ENCODE measurements at regions not wholly inside any gene's neighbourhood (a gene's known extent, or its start where the extent isn't known, plus 50 kb on each side); places are given as distances from the start of the nearest gene placed in this dataset.

- intact Hi-C loops (cut with DNase I) = no loop called here
- peak in 9 of 10 donors; percentile 8 to 93 (median 51) for DNase-seq
Observed at GRCh38 chr16:81185416-81185815, 53.1 kb upstream of the BCO1 start.

DNA sequence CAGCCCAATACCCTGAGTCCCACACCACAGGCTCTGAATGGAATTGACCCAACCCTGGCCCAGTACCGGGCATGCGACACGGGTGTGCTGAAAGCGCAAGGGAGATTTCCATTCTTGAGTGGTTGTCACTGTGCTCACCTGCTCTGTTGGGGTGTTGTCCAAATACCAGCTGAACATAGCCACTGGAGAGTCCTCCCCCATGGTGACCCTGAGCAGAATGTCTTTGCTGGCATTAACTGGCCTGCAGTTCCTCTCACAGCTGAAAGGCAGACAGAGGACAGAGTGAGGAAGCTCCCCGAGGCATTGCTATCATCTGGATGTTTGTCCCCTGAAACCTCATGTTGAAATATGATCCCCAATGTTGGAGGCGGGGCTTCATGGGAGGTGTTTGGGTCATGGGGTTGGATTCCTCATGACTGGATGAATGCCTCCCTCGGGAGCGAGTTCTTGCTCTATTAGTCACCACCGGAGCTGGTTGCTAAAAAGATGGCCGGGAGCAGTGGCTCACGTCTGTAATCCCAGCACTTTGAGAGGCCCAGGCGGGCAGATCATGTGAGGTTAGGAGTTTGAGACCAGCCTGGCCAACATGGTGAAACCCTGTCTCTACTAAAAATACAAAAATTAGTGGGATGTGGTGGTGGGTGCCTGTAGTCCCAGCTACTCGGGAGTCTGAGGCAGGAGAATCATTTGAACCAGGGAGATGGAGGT, 57.3 kb upstream of the BCO1 start:
- DNase-seq = no peak

GRCh38 chr16:81180578-81180977, 57.9 kb upstream of the BCO1 start:
- no peak for DNase-seq
- intact Hi-C loops (cut with DNase I) = no loop called here

More for the DNA sequence above, 57.3 kb upstream of the BCO1 start:
- intact Hi-C loops (cut with DNase I) = no loop called here

- intact Hi-C loops (cut with DNase I) = no loop called here
- no peak for DNase-seq
Observed at GRCh38 chr16:81179219-81179618, 59.3 kb upstream of the BCO1 start.

DNA sequence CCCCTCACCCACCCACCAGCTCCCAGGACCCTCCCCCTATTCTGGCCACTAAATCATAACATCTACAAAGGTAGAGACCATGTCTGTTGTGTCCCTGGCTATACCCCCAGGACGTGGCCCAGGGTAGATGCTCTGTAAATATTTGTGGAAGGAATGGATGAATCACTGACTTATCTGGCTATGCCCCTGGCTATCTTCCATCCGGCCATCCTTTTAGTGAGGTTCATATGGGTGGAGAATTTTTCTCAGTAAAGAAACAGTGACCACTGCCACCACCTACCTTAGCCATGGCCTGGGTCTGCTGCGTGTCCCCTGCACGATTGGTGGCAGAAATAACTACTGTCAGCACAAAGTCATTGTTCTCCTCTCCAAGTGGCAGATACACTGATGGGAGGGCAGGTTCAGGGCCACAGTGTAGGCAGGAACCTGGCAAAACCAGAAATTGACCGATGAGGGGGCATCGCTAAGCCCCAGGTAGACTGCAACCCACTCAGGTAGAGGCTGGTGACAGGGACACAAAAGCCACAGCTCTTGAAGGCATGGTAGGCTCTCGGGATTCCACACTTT, 63.1 kb upstream of the BCO1 start:
- no peak for DNase-seq
- intact Hi-C loops (cut with DNase I) = no loop called here

- intact Hi-C loops (cut with DNase I) = no loop called here
Observed at GRCh38 chr16:81174644-81175324, 63.7 kb upstream of the BCO1 start.

GRCh38 chr16:81172769-81173658, 65.5 kb upstream of the BCO1 start:
- DNase-seq = no peak
- intact Hi-C loops (cut with DNase I) = no loop called here

More at GRCh38 chr16:81174644-81175324, 63.7 kb upstream of the BCO1 start:
- no peak for DNase-seq

DNA sequence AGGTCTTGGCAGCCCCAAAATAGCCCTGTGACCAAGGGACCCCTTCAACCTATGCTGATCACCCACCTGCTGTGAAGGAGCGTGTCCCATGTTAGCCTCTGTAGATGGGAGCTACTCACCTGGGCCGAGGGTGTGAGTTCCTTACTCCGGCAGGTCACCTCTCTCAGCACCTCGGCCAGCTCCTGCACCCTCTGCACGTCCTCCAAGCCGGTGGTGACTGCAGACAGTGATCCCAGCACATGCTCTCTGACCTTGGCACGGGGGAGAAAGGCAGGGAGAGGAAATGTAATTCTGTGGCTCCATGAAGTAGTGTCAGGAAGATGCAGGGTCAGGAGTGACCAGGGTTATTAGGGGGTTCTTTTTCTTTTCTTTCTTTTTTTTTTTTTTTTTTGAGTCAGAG, 67.7 kb upstream of the BCO1 start:
- intact Hi-C loops (cut with DNase I) = no loop called here
- DNase-seq = no peak

- DNase-seq = no peak
- intact Hi-C loops (cut with DNase I) = no loop called here
Observed at GRCh38 chr16:81168406-81168805, 70.1 kb upstream of the BCO1 start.

- intact Hi-C loops (cut with DNase I) = no loop called here
Observed at GRCh38 chr16:81167851-81168250, 70.6 kb upstream of the BCO1 start.

GRCh38 chr16:81166417-81167300, 70.5 kb upstream of the GCSH start:
- intact Hi-C loops (cut with DNase I) = no loop called here
- DNase-seq = no peak

More at GRCh38 chr16:81167851-81168250, 70.6 kb upstream of the BCO1 start:
- DNase-seq = peak in 1 of 10 donors; percentile 63

- DNase-seq = peak in 2 of 10 donors; percentile 1 to 61
- intact Hi-C loops (cut with DNase I) = no loop called here
Observed at GRCh38 chr16:81165411-81166097, 69.4 kb upstream of the GCSH start.

DNA sequence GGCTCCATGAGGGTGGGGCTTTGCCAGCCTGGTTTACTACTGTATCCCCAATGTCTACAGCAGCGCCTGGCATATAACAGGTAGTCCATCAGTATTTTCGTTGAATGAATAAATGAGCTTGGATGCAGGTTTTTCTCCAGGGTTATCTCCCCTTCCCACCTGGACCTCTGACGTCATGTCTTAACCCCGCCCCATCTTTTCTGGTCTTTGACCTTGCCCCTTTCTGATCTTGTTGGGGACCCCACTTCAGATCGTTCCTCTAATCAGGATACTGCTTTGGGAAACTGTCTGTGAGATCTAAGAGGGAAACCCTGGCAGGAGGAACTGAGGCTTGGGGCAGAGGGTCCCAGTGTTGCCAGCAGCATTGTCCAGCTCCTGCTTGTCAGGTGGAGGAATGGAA, 68.8 kb upstream of the GCSH start:
- no peak for DNase-seq
- intact Hi-C loops (cut with DNase I) = no loop called here

- intact Hi-C loops (cut with DNase I) = no loop called here
- peak in 2 of 10 donors; percentile 19 to 41 for DNase-seq
Observed at GRCh38 chr16:81164481-81164880, 68.3 kb upstream of the GCSH start.

DNA sequence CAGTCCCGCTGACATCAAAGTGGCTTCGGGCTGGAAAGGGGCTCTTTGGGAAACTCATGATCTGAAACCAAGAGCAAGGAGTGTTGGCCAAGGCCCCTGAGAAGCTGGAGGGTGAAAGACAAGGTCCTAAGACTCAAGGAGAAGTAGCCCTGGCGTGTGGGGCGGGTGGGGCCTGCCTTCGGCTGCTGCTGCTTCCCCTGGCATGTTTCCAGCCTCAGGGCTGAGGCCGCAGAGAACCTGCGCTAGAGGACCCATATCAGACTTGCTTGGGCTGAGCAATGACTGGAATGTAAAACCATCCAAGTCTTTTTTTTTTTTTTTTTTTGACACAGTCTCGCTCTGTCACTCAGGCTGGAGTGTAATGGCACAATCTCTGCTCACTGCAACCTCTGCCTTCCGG, 67.5 kb upstream of the GCSH start:
- intact Hi-C loops (cut with DNase I) = no loop called here
- peak in 1 of 10 donors; percentile 53 for DNase-seq

- intact Hi-C loops (cut with DNase I) = no loop called here
- DNase-seq = peak in 7 of 10 donors; percentile 24 to 91 (median 54)
Observed at GRCh38 chr16:81158964-81159363, 62.8 kb upstream of the GCSH start.

GRCh38 chr16:81155769-81156168, 59.6 kb upstream of the GCSH start:
- intact Hi-C loops (cut with DNase I) = no loop called here
- no peak for DNase-seq

DNA sequence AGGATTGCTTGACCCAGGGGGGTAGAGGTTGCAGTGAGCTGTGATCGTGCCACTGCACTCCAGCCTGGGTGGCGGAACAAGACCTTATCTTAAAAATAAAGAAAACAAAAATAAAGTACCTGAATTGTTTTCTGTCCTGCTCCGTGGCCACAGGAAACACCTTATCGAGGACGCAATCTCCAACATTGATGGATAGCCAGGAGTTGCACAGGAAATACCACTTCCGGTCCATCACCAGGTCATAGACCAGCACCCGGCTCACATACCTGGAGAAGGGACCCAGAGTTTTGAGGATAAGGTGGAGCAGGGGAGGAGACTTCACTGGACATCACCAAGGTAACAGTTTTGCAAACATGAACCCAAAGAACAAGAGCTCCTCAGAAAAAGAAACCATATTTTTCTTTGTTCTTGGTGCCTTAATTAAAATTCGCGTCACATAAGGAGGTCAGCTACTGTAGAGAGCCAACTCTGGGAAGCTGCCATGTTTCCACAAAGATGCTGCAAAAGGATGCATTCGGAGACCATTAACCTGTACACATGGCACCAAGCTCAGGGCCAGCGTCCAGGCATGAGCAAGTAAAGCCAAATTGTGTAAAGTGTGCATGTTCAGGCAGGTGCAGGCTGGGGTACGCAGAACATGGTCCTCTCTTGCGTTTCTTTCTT, 55.6 kb upstream of the GCSH start:
- intact Hi-C loops (cut with DNase I) = no loop called here
- peak in 1 of 10 donors; percentile 30 for DNase-seq

GRCh38 chr16:81149614-81150013, 53.4 kb upstream of the GCSH start:
- no peak for DNase-seq
- intact Hi-C loops (cut with DNase I) = no loop called here

All from posterior cingulate gyrus (tissue), 11 donors.